ENCODE measurements at regions not wholly inside any gene's neighbourhood (a gene's known extent, or its start where the extent isn't known, plus 50 kb on each side); places are given as distances from the start of the nearest gene placed in this dataset.
"Not testable (repeated sequence)": the region's sequence is repeated elsewhere in the genome, so short reads cannot be mapped to it uniquely, and the experiment has no call there.

DNA sequence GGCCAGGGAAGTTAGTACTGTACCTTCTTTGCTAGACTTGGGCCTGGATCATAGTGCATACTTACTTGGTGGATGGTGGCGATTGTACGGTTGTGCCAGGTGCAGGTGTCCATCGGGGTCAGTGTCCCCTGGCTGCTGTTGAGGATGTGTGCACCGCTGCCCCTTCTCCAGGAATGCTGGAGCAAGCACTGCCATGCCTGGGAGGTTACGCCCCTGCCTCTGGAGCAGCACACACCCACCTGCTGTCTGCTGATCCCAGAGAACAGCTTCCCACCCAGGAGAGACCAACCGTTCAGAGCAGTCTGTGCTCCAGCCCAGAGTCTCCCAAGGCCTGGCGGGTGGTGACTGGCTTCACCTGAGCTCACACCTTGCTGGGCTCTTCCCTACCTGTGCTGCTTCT is 286.8 kb upstream of the HS6ST1 start:
- no peak for DNase-seq

DNA sequence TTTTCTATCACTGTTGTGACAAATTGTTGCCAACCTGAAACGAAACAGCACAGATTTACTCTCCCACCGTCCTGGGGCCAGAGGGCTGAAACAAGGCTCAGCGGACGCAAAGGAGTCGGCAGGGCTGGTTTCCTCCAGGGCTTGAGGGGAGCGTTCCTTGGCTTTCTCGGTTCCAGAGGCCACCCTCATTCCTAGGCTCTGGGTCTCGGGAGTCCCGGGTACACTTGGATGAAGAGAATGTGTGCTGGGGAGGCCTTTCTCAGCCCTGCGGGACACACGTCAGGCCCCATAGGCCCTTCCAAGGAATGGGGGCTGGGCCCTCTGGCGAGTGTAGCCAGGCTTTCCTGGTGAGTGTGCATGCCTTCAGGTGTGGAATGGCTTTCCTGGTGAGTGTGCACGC is 287.3 kb upstream of the HS6ST1 start:
- DNase-seq, result no peak

DNA sequence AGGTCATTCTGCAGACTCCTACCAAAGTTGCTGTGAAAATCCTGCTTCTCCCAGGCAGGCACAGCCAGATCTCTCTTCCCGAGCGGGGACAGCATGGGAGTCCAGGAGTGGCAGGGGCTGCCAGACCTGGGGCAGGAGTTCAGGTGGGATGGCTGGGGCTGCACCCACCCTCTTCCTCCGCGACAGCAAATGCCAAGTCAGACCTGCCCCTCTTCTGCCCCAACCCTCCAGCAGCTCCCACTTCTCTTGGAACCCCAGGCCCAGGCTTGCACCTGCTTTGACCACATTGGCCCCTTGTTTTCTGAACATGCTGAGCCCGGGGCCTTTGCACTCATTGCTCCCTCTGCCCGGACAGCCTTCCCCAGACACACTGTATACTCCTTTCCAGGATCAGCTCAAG is 288.2 kb upstream of the HS6ST1 start:
- no peak for DNase-seq

DNA sequence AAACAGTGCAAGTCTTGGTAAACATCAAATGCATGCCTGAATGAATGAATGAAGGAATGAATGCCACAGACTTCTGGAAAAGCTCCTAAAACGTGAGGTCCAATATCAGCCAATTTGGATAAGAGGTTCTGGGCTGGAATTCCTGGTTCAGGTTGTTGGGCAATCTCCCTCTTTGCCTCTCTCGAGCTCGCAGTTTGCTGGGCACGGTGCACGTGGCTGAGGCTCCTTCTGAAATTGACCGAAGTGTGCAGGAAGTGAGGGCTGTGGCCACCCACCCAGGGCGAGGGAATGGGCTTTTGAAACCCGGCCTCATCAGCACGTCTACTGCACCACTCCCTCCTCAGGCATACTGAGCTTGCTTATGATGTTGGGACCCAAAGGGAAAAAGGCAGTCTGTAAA is 288.8 kb upstream of the HS6ST1 start:
- DNase-seq, result no peak

- no peak for DNase-seq
These were observed 289.3 kb upstream of the HS6ST1 start for GRCh38 chr2:128607911-128608506.

DNA sequence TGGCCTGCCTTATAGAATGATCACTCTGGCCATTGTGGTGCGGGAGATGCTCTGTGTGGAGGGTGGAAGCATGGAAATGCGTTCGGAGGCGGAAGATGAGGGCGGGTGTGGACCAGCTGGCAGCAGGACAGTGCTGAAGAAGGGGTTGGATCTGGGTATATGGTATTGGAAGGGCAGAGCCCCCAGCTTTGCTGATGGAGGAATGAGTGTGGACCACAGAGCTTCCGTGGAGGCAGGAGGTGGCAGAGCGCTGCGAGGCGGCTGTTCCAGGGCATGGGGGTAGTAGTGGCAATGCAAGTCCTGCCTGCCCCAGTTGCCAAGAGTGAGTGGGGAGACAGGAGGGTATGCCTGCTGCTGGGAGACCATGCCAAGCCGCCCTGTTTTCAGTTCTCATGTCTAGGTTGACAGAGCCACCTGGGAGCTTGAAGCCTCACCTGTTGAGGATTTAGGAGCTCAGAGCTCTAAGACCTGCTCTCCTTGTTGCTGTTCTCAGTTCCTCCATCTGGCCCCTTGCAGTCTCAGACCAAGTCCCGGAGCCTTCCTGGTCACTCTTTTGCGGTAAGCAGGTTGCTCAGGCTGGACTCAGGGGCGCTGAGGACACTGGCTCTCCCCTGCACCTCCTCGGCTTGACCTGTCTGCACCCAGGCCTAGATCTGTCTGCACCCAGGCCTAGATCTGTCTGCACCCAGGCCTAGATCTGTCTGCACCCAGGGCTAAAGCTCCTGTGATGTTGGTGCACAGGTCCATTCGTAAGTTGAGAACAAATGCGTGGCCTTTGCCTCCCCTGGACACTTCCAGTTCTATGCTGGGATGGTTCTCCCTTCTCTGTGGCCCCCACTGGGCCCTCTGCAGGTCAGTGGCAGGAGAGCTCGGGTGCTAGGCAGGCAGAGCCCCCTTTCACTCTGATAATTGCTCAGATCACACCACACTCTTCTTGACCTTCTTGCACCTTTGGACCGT is 290.5 kb upstream of the HS6ST1 start:
- no peak for DNase-seq

DNA sequence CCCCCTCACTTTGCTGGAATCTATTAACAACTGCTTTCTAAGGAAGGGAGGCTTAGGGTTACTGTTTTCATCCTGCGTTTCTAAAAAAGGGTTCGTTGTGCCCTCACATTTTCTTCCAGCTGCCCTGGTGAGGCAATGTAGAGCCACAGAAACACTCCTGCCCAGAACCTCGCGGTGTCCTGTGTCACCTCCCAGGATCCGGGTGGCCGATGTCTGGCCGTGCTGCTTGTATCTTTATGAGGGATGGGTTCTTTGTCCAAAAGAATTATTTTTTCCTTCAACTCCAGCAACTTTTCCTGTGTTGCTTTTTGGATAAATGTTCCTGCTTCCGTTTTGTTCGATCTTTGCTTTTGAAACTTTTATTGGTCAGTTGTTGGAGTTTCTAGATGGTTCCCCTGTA is 291.8 kb upstream of the HS6ST1 start:
- no peak for DNase-seq

GRCh38 chr2:128611421-128612320 is 293.0 kb upstream of the HS6ST1 start:
- no peak for DNase-seq

DNA sequence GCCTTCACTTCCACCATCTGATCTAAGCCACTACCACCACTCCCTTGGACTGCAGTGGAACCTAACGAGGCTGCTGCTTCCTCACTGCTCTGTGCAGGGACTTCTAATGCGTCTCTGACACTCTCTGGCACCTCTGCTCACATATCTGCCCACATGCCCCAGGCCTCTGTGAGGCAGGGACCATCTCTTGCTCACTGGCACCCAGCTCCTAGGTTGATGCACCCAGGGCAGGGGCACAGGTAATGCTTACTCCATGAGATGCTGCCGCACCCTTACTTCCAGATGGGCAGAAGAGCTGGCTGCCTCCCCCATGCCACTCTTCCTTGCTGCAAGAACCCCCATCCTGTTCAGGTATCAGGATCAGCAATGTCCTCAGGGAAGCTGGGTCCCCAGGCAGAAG is 294.0 kb upstream of the HS6ST1 start:
- no peak for DNase-seq

DNA sequence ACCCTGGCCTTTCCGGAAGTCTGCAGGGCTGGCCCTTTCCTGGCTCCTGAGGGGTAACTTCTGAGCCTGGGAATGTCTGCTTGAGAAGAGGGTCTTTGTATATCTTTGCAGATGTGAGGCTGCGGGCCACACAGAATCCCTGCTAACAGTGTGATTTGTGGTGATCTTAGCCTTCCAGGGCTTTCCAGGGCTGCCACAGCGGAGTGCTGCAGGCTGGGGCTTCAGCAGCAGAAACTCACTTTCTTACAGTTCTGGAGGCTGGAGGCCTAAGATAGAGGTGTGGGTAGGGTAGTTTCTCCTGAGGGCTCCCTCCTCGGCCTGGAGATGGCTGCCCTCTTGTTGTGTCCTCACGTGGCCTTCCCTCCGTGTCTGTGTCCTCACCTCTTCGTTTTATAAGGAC is 294.7 kb upstream of the HS6ST1 start:
- DNase-seq, result no peak

DNA sequence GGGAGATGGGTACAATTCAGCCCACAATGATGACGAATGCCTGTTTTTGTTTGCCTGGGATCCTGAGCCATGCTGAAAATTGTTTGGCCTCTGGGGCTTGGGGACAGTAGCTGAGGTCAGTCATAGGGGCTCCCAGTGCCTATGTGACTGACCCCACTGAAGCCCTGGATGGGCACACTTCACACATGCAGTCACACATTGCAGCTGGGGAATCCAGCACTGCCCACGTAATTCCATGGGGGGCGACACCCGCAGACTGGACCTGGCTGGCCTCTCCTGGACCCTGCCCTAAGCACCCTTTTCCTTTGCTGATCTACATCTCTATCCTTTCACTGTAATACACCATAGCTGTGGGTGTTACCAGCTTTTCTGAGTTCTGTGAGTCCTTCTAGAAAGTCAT is 295.2 kb upstream of the HS6ST1 start:
- DNase-seq, result no peak

DNA sequence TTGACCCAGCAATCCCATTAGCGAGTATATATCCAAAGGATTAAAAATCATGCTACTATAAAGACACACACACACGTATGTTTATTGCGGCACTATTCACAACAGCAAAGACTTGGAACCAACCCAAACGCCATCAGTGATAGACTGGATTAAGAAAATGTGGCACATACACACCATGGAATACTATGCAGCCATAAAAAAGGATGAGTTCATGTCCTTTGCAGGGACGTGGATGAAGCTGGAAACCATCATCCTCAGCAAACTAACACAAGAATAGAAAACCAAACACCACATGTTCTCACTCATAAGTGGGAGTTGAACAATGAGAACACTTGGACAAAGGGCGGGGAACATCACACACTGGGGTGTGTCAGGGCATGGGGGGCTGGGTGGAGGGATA is 296.2 kb upstream of the HS6ST1 start:
- not testable (repeated sequence) for DNase-seq

DNA sequence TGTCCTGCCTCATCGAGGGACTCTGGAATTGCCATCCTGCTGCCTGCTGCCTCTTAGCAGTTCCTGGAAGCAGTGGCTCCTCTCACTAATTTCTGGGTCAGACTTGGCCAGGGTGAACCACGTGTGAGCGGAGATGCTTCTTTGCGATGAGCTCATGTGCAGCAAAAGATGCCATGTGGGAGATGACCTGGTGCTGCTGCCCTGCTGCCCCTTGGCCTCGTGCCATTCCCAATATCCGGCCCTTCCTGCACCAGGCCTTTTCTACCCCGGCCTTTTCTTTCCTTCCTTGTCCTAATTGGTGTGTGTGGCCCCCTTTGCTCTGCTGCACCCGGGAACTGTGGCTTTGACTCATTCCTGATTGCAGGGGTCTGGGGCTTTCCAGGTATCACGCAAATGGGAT is 296.9 kb upstream of the HS6ST1 start:
- DNase-seq, result no peak

- no peak for DNase-seq
These were observed 298.4 kb upstream of the HS6ST1 start for GRCh38 chr2:128617029-128617590.

DNA sequence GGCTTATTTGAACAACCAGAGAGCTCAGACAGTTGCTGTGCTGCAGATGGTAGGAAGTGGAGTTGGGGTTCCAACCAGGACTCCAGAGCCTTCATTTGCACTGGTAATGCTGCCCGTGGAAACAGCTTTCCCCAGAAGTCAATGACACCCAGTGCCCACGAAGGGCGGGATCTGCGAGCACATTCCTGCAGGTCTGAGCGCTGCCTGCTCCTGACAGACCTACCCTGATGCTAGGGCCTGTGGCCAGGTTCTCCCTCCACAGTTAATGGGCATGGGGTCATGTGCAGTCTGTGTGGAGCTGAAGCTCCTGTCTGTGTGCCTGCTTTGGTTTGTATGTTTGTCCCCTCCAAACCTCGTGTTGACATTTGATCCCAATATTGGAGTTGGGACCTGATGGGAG is 299.0 kb upstream of the HS6ST1 start:
- no peak for DNase-seq

GRCh38 chr2:128618642-128619041 is 300.0 kb upstream of the HS6ST1 start:
- no peak for DNase-seq

DNA sequence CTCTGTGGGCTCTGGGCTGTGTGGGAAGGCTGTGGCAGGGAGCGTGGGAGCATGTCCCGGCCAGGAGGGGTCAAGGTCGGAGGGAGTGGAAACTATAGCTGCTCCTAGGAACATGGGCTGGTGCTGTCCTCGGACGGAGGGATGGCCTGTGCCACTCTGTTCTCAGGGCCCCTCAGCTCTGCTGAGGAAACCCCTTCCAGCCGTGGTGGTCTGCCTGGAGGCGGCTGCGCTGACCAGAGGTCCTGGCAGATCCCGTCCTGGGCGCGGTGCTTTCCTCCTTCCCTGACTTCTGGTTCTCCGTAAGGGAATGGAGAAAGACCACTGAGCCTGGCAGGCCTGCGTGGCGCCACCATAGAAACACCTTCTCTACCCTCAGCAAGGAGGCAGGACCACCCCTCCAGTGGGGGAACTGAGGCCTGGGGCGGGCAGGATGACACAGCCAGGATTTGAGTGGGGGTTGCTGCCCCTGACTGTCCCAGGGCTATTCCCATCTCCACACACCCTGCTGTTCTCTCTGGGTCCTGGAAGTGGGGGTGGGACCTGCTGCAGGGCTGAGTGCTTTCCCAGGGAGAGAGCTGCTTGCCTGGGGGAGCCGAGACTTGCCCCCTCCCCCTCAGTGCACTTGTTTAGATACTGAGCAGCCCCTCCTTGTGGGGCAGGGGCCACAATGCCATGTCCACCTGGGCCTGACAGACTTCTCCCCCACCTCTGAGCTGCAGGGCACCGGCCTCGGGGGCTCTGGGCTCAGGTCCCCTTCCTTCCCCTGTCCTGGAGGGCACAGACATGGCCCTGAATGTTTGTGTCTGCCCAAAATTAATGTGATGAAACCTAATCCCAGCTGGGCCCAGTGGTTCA is 301.0 kb upstream of the HS6ST1 start:
- DNase-seq, result no peak

DNA sequence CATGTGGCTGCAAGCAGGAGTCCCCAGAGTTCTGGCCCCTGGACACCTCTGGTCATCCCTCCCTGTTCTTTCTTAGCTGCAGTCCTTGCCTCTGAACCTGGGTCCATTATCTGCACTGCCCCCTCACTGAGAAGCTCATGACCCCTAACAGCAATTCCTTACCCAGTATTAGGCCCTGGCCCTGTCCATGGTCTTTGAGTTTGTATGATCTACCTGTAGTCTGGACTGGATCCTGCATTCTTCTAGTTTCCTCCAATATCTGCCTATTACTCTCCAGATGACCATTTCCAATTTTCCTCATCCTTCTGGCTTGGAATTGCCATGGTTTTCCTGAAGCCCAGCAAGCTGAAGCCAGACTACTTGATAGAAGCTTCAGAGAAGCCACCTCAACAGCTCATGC is 302.4 kb upstream of the HS6ST1 start:
- DNase-seq, result no peak

- DNase-seq, result no peak
These were observed 303.7 kb upstream of the HS6ST1 start for GRCh38 chr2:128622371-128622770.

DNA sequence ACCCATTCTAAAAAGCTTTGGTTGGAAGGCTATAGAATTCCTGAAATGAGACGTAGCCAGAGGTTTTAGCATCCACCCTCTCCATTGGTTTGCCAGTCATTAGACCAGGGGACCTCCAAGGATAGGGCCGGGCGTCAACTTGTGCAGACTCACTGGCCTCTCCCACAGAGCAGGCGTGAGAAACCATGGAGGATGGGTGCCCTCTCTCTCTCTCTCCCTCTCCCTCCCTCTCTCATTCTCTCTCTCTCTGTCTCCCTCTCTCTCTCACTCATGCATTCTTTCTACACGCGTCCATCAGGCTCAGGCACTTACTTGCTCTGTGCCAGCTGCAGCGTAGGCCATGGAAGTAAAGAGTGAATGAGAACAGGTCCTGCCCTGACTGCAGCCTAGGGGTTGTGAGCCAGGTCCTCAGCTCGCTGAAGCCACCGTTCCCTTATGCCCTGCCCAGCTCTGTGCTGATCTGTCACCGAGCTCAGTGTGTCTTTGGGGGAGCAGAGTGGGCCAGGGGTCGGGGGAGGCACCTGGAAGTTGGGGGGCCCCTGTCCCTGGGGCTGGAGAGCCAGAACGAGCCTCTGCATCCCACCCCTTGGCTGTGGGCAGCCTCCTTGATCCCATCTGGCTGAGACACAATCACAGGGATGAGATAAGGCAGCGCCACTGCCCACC is 304.4 kb upstream of the HS6ST1 start:
- no peak for DNase-seq

All from activated CD4-positive, alpha-beta T cell treated with anti-CD3 and anti-CD28 coated beads, Interleukin-2, amount 50 U/mL, for 1 hour (primary cell).